ENCODE measurements at regions not wholly inside any gene's neighbourhood (a gene's known extent, or its start where the extent isn't known, plus 50 kb on each side); places are given as distances from the start of the nearest gene placed in this dataset.

- no peak overlapping the region for H2AFZ ChIP-seq (ENCODE audit: low read depth, low read length)
- no peaks in the 10 kb centered on the region for H4K20me1 ChIP-seq (ENCODE audit: insufficient read depth, low read length)
- no peak overlapping the region for H3K9ac ChIP-seq (ENCODE audit: low read length)
- Mint-ChIP-seq H3K9me3 (ENCODE audit: unreplicated experiment) (no peaks in the 10 kb centered on the region), H3K27me3 (ENCODE audit: low read depth, unreplicated experiment) (no peaks in the 10 kb centered on the region), H3K4me3 (ENCODE audit: unreplicated experiment) (no peak overlapping the region), H3K4me1 (ENCODE audit: low read depth, unreplicated experiment) (peaks cover 9% of the 10 kb centered on the region), H3K27ac (ENCODE audit: unreplicated experiment) (no peak overlapping the region), H3K36me3 (ENCODE audit: low read depth, unreplicated experiment) (no peaks in the 10 kb centered on the region)
- H3K27ac ChIP-seq (ENCODE audit: low read depth, low read length): no peak overlapping the region
- peak; percentile 35 for DNase-seq (ENCODE audit: low read depth)
- H3K4me1 ChIP-seq (ENCODE audit: insufficient read depth, low read length): no peaks in the 10 kb centered on the region
- no peaks in the 10 kb centered on the region for H3K79me2 ChIP-seq (ENCODE audit: insufficient read depth, low read length)
- TF ChIP-seq CTCF (IDR thresholded peaks at IDR 0.05; ENCODE audit: insufficient read depth, low read depth, low read length) (no peak), EZH2 (IDR thresholded peaks at IDR 0.05; ENCODE audit: insufficient read depth, low read length) (no peak)
- FAIRE-seq: no peak
- no peaks in the 10 kb centered on the region for H3K9me3 ChIP-seq (ENCODE audit: insufficient read depth, low read depth, low read length)
- no peak overlapping the region for H3K4me2 ChIP-seq (ENCODE audit: low read length)
- H3K36me3 ChIP-seq (ENCODE audit: insufficient read depth, low read length): no peaks in the 10 kb centered on the region
- no peak overlapping the region for H3K4me3 ChIP-seq (ENCODE audit: insufficient read depth, low read depth, low read length)
- H3K27me3 ChIP-seq (ENCODE audit: insufficient read depth, low read length): no peaks in the 10 kb centered on the region
Observed at GRCh38 chr4:180655886-180656285, 1587.3 kb upstream of the TENM3 start.

GRCh38 chr4:180657881-180658280 is 1585.3 kb upstream of the TENM3 start:
- H3K27me3 Mint-ChIP-seq (ENCODE audit: low read depth, unreplicated experiment): no peaks in the 10 kb centered on the region
- no peak overlapping the region for H3K27ac Mint-ChIP-seq (ENCODE audit: unreplicated experiment)
- Histone ChIP-seq H3K27me3 (ENCODE audit: insufficient read depth, low read length) (no peaks in the 10 kb centered on the region), H3K27ac (ENCODE audit: low read depth, low read length) (no peak overlapping the region), H3K9ac (ENCODE audit: low read length) (no peak overlapping the region), H3K79me2 (ENCODE audit: insufficient read depth, low read length) (no peaks in the 10 kb centered on the region), H3K4me3 (ENCODE audit: insufficient read depth, low read depth, low read length) (no peak overlapping the region), H3K9me3 (ENCODE audit: insufficient read depth, low read depth, low read length) (no peaks in the 10 kb centered on the region), H3K4me2 (ENCODE audit: low read length) (no peak overlapping the region), H4K20me1 (ENCODE audit: insufficient read depth, low read length) (no peaks in the 10 kb centered on the region), H3K36me3 (ENCODE audit: insufficient read depth, low read length) (no peaks in the 10 kb centered on the region), H3K4me1 (ENCODE audit: insufficient read depth, low read length) (no peaks in the 10 kb centered on the region), H2AFZ (ENCODE audit: low read depth, low read length) (no peak overlapping the region)
- no peaks in the 10 kb centered on the region for H3K36me3 Mint-ChIP-seq (ENCODE audit: low read depth, unreplicated experiment)
- H3K9me3 Mint-ChIP-seq (ENCODE audit: unreplicated experiment): no peaks in the 10 kb centered on the region
- peaks cover 9% of the 10 kb centered on the region for H3K4me1 Mint-ChIP-seq (ENCODE audit: low read depth, unreplicated experiment)
- FAIRE-seq: no peak
- H3K4me3 Mint-ChIP-seq (ENCODE audit: unreplicated experiment): no peak overlapping the region
- TF ChIP-seq EZH2 (IDR thresholded peaks at IDR 0.05; ENCODE audit: insufficient read depth, low read length): no peak
- TF ChIP-seq CTCF (IDR thresholded peaks at IDR 0.05; ENCODE audit: insufficient read depth, low read depth, low read length): no peak
- DNase-seq (ENCODE audit: low read depth): no peak

- peak; percentile 73 for DNase-seq (ENCODE audit: low read depth)
- Mint-ChIP-seq H3K9me3 (ENCODE audit: unreplicated experiment) (no peaks in the 10 kb centered on the region), H3K27ac (ENCODE audit: unreplicated experiment) (no peak overlapping the region), H3K4me3 (ENCODE audit: unreplicated experiment) (no peak overlapping the region), H3K36me3 (ENCODE audit: low read depth, unreplicated experiment) (no peaks in the 10 kb centered on the region), H3K27me3 (ENCODE audit: low read depth, unreplicated experiment) (no peaks in the 10 kb centered on the region), H3K4me1 (ENCODE audit: low read depth, unreplicated experiment) (peaks cover 8% of the 10 kb centered on the region)
- TF ChIP-seq CTCF (IDR thresholded peaks at IDR 0.05; ENCODE audit: insufficient read depth, low read depth, low read length) (peak; percentile 84), EZH2 (IDR thresholded peaks at IDR 0.05; ENCODE audit: insufficient read depth, low read length) (no peak)
- no peaks in the 10 kb centered on the region for H3K36me3 ChIP-seq (ENCODE audit: insufficient read depth, low read length)
- peak; percentile 58 for FAIRE-seq
- H3K9ac ChIP-seq (ENCODE audit: low read length): no peak overlapping the region
- H3K4me3 ChIP-seq (ENCODE audit: insufficient read depth, low read depth, low read length): no peak overlapping the region
- H3K4me2 ChIP-seq (ENCODE audit: low read length): peak overlapping the region; percentile 28
- peaks cover 4% of the 10 kb centered on the region for H3K4me1 ChIP-seq (ENCODE audit: insufficient read depth, low read length)
- H3K79me2 ChIP-seq (ENCODE audit: insufficient read depth, low read length): no peaks in the 10 kb centered on the region
- H2AFZ ChIP-seq (ENCODE audit: low read depth, low read length): no peak overlapping the region
- no peaks in the 10 kb centered on the region for H3K27me3 ChIP-seq (ENCODE audit: insufficient read depth, low read length)
- H4K20me1 ChIP-seq (ENCODE audit: insufficient read depth, low read length): no peaks in the 10 kb centered on the region
- H3K27ac ChIP-seq (ENCODE audit: low read depth, low read length): no peak overlapping the region
- H3K9me3 ChIP-seq (ENCODE audit: insufficient read depth, low read depth, low read length): no peaks in the 10 kb centered on the region
Observed at GRCh38 chr4:180664766-180665368, 1578.3 kb upstream of the TENM3 start.
